Liver (tissue), 3 donors: ENCODE measurements at regions not wholly inside any gene's neighbourhood (a gene's known extent, or its start where the extent isn't known, plus 50 kb on each side); places are given as distances from the start of the nearest gene placed in this dataset.

Experiments
- CTCF ChIP-seq: fragments of 150-350 bp; IDR thresholded peaks from 2 replicates; pipeline ENCODE4 v1.5.1; 2017; ENCODE audit warnings: improper control_type of control experiment, low read depth, low read length; ENCODE audit not compliant: missing input control
- EGR1 ChIP-seq, 2 donors: IDR thresholded peaks; 2 replicates each; pipeline ENCODE4 v1.6.1; 2016 to 2018; ENCODE audit warnings: antibody characterized with exemption in 2 of 2, low read depth in 2 of 2
- SP1 ChIP-seq: IDR thresholded peaks from 2 replicates; pipeline ENCODE4 v1.6.1; 2018; ENCODE audit warnings: antibody characterized with exemption, mild to moderate bottlenecking
- donor health status: healthy.
- donor health status: healthy.

- no peak for TF ChIP-seq CTCF
- TF ChIP-seq EGR1 (IDR thresholded peaks at IDR 0.05; ENCODE audit: low read depth in 2 of 2) = no peak
- no peak for TF ChIP-seq SP1
Measured at GRCh38 chr3:162175878-162176277, 679.3 kb downstream of the OTOL1 start.
